Hindlimb muscle (tissue), 1 donor: ENCODE measurements at regions not wholly inside any gene's neighbourhood (a gene's known extent, or its start where the extent isn't known, plus 50 kb on each side); places are given as distances from the start of the nearest gene placed in this dataset.
"Not testable (repeated sequence)": the region's sequence is repeated elsewhere in the genome, so short reads cannot be mapped to it uniquely, and the experiment has no call there.

Experiments used
- DNase-seq: peaks from one replicate; pipeline ENCODE4 v3.0.0-alpha.2; 2013

DNA sequence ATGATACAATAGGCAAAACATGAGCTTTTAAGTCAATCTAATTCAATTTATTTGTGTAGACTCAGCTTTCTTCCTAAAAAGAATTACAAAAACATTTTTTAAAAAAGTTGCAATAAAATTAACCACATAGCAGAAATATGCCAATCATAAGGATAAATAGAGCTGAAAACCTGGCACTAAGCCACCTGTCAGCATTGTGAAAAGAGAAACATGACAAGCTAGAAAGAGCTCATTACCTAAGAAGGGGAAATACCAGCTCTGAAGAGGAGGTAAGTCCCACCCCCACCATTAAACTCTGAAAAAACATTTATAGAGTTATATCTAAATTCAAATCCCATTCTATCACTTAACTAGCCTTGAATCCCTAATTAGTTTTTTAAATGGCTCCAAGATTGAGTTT is 372.9 kb downstream of the OSTF1 start:
- DNase-seq, result no peak

- DNase-seq, result no peak
These were observed 374.6 kb downstream of the OSTF1 start for GRCh38 chr9:75462866-75463265.

- DNase-seq, result no peak
These were observed 375.6 kb downstream of the OSTF1 start for GRCh38 chr9:75463871-75464270.

GRCh38 chr9:75464726-75465125 is 376.4 kb downstream of the OSTF1 start:
- DNase-seq, result no peak

DNA sequence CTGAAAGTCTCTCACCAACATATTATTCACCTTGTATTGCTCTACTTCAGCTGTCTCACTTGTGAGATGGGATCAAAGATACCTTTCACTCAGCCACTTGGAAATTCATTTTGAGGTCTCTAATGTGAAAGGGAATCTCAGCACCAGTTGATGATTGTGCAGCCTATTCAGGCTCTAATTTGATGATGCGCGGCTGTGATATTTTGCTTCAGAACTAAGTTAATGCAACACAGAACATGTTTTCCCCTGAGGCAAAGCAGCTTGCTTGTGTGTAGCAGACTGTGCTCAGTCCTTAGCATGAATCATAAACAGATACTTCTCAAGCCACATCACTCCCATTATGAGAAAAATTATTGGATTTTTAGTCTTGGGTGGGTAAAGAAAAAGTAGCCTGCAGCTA is 378.8 kb downstream of the OSTF1 start:
- DNase-seq, result no peak

GRCh38 chr9:75471549-75472114 is 383.3 kb downstream of the OSTF1 start:
- no peak for DNase-seq

DNA sequence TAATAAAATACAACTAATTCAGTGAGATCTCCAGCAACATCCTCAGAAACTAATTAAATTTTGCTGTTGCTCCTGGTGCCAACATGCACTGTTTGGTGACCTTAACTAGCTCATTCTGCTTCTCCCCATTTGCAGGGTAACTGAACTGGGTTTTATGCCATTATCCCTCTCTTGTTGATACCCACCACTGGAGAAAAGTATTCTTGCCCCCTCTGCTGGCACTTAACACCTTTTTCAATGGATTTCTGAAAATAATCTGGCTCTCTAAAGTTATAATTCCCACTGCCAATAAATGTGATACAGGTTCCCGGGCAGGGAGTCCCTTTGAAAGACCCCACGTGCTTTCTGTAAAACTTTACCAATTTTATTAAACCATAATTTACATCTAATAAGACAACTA is 394.3 kb downstream of the OSTF1 start:
- DNase-seq, result no peak

DNA sequence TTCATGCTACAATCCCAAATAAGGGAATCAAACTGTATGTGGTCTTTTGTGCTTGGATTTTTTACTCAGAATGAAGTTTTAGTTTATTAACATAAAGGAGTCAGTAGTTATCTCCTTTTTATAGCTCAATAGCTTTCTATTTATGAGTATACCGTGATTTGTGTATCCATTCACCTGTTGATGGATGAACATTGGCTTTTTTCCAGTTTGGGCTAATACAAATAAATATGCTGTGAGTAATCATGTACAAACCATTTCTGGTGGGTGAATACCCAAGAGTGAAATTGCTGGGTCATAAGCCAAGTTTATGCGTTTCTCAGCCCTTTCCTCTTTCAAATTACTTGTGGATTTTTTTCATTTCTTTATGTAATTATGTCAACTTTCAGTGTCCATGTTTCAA is 395.3 kb downstream of the OSTF1 start:
- no peak for DNase-seq

- no peak for DNase-seq
These were observed 399.8 kb downstream of the OSTF1 start for GRCh38 chr9:75487856-75488718.

- no peak for DNase-seq
These were observed 400.4 kb downstream of the OSTF1 start for GRCh38 chr9:75488719-75489110.

- DNase-seq, result no peak
These were observed 400.1 kb upstream of the PCSK5 start for GRCh38 chr9:75490326-75490725.

DNA sequence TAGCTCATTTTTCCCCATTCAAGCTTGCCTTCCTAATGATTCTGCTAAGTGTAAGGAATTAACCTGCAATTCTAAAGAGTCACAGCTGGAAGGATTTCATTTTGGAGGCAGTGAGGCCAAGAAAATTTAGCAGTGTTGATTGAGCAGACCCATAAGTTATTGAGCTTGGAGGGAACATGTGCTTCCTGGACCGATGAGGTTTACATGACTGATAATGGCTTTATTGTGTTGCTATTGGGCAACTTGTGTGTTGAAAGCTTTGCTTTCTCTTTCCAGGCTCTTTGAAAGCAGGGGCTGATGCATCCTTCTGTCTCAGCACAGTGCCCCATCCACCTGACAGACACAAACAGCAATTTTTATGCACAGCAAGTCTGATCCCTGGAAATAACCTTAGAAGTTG is 398.9 kb upstream of the PCSK5 start:
- DNase-seq, result no peak

- DNase-seq, result no peak
These were observed 390.7 kb upstream of the PCSK5 start for GRCh38 chr9:75499812-75500211.

DNA sequence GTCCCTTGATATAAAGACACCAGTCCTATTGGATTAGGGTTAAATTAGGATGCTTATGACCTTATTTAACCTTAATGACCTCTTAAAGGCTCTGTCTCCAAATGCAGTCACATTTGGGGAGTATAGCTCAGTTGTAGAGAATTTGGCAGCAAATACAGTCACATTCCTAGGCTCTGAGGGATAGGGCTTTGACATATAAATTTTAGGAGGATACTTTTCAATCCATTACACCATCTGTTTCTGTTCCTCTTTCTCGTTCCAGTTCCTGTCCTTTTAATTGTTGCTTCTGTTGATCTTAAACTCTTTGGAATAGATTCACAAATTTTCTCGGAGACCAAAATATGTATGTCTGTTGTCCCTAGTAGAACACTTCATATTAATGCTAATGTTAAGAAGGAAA is 390.0 kb upstream of the PCSK5 start:
- DNase-seq, result no peak

DNA sequence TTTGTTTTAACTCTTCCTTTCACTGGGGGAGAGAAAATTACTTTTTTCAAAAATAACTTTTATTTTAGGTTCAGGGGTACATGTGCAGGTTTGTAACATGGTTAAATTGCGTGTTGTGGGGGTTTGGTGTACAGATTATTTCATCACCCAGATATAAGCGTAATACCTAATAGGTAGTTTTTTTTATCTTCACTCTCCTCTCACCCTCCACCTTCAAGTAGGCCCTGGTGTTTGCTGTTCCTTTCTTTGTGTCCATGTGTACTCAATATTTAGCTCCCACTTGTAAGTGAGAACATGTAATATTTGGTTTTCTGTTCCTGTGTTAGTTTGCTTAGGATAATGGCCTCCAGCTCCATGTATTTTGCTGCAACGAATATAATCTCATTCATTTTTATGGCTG is 389.5 kb upstream of the PCSK5 start:
- DNase-seq, result not testable (repeated sequence)

DNA sequence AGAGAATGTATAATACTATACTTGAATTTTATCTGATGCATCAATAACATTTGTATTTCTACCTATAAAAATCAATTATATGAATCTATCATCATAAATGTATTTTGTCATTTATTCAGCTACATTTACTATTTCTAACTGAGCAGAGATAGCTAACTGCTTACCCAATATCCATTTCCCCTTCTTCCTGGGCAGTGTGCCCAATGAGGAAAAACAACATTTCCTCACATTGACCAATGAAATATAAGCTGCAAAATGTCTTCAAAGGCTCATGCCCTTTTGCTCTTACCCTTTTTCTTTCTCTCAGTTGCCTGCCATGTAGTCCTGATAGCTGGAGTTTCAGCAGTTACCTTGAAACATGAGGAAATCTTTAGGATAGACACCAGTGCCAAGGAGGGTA is 385.8 kb upstream of the PCSK5 start:
- DNase-seq, result no peak

GRCh38 chr9:75505654-75506053 is 384.8 kb upstream of the PCSK5 start:
- DNase-seq, result no peak

- no peak for DNase-seq
These were observed 361.0 kb upstream of the PCSK5 start for GRCh38 chr9:75529463-75529862.

DNA sequence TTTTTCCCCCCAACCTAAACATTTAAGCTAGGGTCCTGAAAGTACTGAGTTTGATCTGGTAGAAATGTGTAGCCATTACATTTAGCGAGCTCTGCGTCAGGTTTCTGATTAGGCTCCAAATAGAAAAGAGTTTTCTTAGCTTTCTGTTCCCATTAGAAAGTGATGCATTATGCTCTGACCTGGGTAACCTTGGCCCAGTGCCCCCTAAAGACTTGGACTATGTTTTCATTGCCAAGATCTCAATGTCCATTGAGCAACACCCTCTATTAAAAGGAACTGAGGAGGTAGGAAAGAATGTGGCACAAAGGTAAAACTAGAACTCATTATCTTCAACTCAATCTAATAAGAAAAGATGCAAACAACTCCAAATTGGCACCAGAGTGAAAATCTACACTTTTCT is 358.9 kb upstream of the PCSK5 start:
- DNase-seq, result no peak

DNA sequence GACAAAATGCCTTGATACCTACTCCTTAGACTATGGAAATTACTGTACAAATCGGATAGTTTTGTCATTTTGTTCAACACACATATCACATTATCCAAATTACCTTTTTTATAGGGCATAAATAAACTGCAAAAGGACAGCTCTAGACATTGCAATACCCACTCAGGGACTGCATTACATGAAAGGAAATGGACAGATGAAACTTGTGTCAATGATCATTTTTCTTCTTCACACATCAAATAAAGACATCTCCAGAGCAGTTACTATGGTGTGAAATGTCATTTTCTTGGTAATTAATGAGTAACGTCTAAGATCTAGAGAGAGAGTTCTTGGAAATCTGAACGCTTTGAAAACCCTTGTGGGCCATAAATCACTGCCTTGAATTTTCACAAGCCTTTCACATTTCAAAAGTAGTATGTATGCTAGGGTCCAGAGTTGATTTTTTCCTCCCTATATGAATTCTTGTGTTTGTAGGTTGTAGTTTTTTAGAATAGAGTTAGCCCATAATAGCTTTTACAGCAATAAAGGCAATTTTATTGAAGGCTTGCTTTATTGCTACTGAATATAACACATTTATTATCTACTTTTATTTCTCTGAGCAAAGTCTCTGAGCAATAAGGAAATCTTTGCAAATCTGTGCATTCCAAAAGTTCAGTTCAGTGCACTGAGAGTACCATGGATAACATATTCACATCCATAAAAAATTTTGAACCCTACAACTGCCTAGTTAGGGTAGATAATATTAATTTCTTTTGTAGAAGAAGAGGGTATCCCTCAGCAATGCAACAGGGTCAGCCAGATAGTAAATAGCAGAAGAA is 358.0 kb upstream of the PCSK5 start:
- no peak for DNase-seq

- DNase-seq, result peak; percentile 1
These were observed 350.9 kb upstream of the PCSK5 start for GRCh38 chr9:75539523-75539922.

DNA sequence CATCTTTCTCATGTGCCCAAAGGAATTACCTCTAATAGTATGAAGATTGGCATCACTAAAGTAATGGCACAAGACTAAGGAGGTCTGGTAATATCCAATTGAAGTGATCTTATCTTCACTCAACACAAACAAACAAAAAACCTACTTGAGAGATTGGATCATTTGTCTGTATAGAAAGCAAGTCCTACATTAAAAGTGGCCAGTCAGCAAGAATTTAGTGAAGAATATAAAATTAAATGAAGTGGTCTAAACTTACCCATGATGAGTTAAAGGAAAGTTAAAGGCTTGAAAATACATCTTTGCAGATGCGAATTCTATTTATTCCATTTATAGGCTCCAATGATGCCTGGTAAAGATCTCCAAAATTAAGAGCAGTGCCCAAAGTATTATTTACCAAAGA is 350.3 kb upstream of the PCSK5 start:
- no peak for DNase-seq

DNA sequence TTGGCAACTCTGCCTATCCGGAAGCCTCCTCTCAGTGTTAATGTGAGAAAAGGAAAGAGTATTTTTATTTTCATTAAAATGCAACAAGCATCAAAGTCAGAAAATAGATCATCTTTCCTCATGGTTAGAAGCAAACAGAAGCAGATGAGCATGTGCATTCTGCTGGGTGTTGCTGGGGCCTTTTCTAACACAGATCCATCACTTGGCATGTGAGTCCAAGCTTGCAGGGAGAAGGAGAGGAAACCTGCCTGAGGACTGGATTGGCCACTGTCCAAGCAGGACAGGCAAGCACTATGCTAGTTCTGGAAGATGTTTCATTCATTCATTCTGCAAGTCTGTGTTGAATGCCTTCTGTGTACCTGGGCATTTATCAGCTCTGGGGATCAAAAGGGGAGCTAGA is 348.7 kb upstream of the PCSK5 start:
- DNase-seq, result no peak

- no peak for DNase-seq
These were observed 345.7 kb upstream of the PCSK5 start for GRCh38 chr9:75544815-75545214.
